ENCODE measurements at regions not wholly inside any gene's neighbourhood (a gene's known extent, or its start where the extent isn't known, plus 50 kb on each side); places are given as distances from the start of the nearest gene placed in this dataset.

- WGBS, result 69% methylated on average over 4 of the region's 4 CpGs
- no peak overlapping the region for H3K27ac ChIP-seq (ENCODE audit: low read depth in 1 of 2, low read length in 2 of 2)
- no peak overlapping the region for H3K4me3 ChIP-seq (ENCODE audit: low read depth in 1 of 3, low read length in 3 of 3)
- no peaks in the 10 kb centered on the region for H3K4me1 ChIP-seq (ENCODE audit: control insufficient read depth in 4 of 4, insufficient read depth in 4 of 4, low read length in 3 of 4)
- no peaks in the 10 kb centered on the region for H3K9me3 ChIP-seq (ENCODE audit: control insufficient read depth in 4 of 4, low read length in 3 of 4)
- no peak for DNase-seq (ENCODE audit: low spot score)
- no peaks in the 10 kb centered on the region for H3K27me3 ChIP-seq (ENCODE audit: control insufficient read depth in 4 of 4, insufficient read depth in 4 of 4, low read length in 3 of 4)
- H3K9ac ChIP-seq (ENCODE audit: low read depth in 1 of 2, low read length in 2 of 2), result no peak overlapping the region
- H3K36me3 ChIP-seq (ENCODE audit: control insufficient read depth in 4 of 4, insufficient read depth in 3 of 4, low read depth in 1 of 4, low read length in 3 of 4), result no peaks in the 10 kb centered on the region
- TF ChIP-seq ZBTB33 (IDR thresholded peaks at IDR 0.05) (no peak), FOXA1 (IDR thresholded peaks at IDR 0.05) (no peak), NR2F2 (IDR thresholded peaks at IDR 0.05) (no peak), HNF4G (IDR thresholded peaks at IDR 0.05) (no peak), YY1 (IDR thresholded peaks at IDR 0.05) (no peak), SP1 (IDR thresholded peaks at IDR 0.05) (no peak), GABPA (IDR thresholded peaks at IDR 0.05 in 1 of 2, conservative IDR thresholded peaks at IDR 0.05 in 1 of 2) (no peak), RXRA (IDR thresholded peaks at IDR 0.05) (no peak), RAD21 (IDR thresholded peaks at IDR 0.05) (no peak), TAF1 (conservative IDR thresholded peaks at IDR 0.05) (no peak), EGR1 (IDR thresholded peaks at IDR 0.05; ENCODE audit: low read depth in 2 of 2) (no peak), FOXA2 (IDR thresholded peaks at IDR 0.05) (no peak), REST (IDR thresholded peaks at IDR 0.05) (no peak), HNF4A (conservative IDR thresholded peaks at IDR 0.05) (no peak), JUND (IDR thresholded peaks at IDR 0.05) (no peak), ATF3 (IDR thresholded peaks at IDR 0.05) (no peak)
- TF ChIP-seq, protein P1, sequence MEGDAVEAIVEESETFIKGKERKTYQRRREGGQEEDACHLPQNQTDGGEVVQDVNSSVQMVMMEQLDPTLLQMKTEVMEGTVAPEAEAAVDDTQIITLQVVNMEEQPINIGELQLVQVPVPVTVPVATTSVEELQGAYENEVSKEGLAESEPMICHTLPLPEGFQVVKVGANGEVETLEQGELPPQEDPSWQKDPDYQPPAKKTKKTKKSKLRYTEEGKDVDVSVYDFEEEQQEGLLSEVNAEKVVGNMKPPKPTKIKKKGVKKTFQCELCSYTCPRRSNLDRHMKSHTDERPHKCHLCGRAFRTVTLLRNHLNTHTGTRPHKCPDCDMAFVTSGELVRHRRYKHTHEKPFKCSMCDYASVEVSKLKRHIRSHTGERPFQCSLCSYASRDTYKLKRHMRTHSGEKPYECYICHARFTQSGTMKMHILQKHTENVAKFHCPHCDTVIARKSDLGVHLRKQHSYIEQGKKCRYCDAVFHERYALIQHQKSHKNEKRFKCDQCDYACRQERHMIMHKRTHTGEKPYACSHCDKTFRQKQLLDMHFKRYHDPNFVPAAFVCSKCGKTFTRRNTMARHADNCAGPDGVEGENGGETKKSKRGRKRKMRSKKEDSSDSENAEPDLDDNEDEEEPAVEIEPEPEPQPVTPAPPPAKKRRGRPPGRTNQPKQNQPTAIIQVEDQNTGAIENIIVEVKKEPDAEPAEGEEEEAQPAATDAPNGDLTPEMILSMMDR (IDR thresholded peaks at IDR 0.05; ENCODE audit: low read depth, low read length, missing input control), result no peak
- TF ChIP-seq, protein P2, sequence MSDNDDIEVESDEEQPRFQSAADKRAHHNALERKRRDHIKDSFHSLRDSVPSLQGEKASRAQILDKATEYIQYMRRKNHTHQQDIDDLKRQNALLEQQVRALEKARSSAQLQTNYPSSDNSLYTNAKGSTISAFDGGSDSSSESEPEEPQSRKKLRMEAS (IDR thresholded peaks at IDR 0.05), result no peak
Observed at GRCh38 chr3:190183121-190183520, 62.4 kb upstream of the P3H2 start.
